ENCODE measurements at regions not wholly inside any gene's neighbourhood (a gene's known extent, or its start where the extent isn't known, plus 50 kb on each side); places are given as distances from the start of the nearest gene placed in this dataset.
A peak's percentile ranks its signal among the peaks of the same experiment; 100 is the strongest.
"Not testable (repeated sequence)": the region's sequence is repeated elsewhere in the genome, so short reads cannot be mapped to it uniquely, and the experiment has no call there.

DNA sequence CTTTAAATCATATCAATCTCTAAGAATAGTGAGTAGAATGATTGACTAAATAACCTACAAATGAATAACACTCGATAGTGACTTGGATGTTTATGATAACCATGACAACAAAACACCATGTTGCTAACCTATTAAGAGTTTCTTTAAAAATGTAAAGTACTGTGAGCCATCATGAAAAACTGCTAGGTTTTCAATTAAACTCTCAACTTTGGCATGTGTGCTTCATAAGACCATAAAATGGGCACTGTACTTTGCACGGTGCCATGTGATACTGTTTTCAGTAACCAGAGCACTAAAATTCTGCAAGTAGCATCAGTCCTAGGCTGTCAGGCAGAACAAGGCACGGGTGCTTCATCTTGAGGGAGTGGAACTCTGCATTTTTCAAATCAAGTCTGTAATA, 96.2 kb upstream of the TRIM77 start:
- no peaks in the 10 kb centered on the region for H3K36me3 Mint-ChIP-seq
- H3K9me3 Mint-ChIP-seq = no peaks in the 10 kb centered on the region
- no peak for DNase-seq
- no peaks in the 10 kb centered on the region for H3K9me3 ChIP-seq (replicated peaks in 1 of 2; ENCODE audit: control insufficient read depth in 1 of 2, insufficient read depth in 1 of 2, low read length in 2 of 2)
- TF ChIP-seq, protein P1, sequence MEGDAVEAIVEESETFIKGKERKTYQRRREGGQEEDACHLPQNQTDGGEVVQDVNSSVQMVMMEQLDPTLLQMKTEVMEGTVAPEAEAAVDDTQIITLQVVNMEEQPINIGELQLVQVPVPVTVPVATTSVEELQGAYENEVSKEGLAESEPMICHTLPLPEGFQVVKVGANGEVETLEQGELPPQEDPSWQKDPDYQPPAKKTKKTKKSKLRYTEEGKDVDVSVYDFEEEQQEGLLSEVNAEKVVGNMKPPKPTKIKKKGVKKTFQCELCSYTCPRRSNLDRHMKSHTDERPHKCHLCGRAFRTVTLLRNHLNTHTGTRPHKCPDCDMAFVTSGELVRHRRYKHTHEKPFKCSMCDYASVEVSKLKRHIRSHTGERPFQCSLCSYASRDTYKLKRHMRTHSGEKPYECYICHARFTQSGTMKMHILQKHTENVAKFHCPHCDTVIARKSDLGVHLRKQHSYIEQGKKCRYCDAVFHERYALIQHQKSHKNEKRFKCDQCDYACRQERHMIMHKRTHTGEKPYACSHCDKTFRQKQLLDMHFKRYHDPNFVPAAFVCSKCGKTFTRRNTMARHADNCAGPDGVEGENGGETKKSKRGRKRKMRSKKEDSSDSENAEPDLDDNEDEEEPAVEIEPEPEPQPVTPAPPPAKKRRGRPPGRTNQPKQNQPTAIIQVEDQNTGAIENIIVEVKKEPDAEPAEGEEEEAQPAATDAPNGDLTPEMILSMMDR (IDR thresholded peaks at IDR 0.05) = no peak
- H3K27me3 ChIP-seq (ENCODE audit: control insufficient read depth in 2 of 2, insufficient read depth in 2 of 2, low read length in 2 of 2) = no peaks in the 10 kb centered on the region
- no peaks in the 10 kb centered on the region for H3K36me3 ChIP-seq (replicated peaks in 1 of 2; ENCODE audit: control insufficient read depth in 1 of 2, insufficient read depth in 2 of 2, low read length in 2 of 2)
- intact Hi-C loops (cut with micrococcal nuclease) = no loop called here
- peaks cover 13 to 14% of the 10 kb centered on the region in 2 donors for H3K4me1 ChIP-seq (ENCODE audit: control insufficient read depth in 1 of 2, insufficient read depth in 2 of 2, low read length in 2 of 2)
- peaks cover 15% of the 10 kb centered on the region for H3K4me1 Mint-ChIP-seq
- 100% methylated on average over 1 of the region's 3 CpGs for WGBS (ENCODE audit: insufficient coverage)
- no peak overlapping the region for H3K4me3 ChIP-seq (replicated peaks in 1 of 3; ENCODE audit: low read depth in 2 of 3, low read length in 3 of 3)
- no peaks in the 10 kb centered on the region for H3K27me3 Mint-ChIP-seq (ENCODE audit: low read depth in 3 of 3)
- no peak overlapping the region for H3K27ac ChIP-seq (ENCODE audit: low read depth in 1 of 2, low read length in 2 of 2)
- H2AFZ ChIP-seq (ENCODE audit: insufficient read depth, low read depth, low read length, poor library complexity, severe bottlenecking) = no peak overlapping the region
- no peak overlapping the region for H3K4me3 Mint-ChIP-seq
- H3K9ac ChIP-seq (ENCODE audit: insufficient read depth, low read length, poor library complexity, severe bottlenecking) = no peak overlapping the region
- no peak overlapping the region for H3K27ac Mint-ChIP-seq
- H4K20me1 ChIP-seq (ENCODE audit: insufficient read depth, low read length) = no peaks in the 10 kb centered on the region
- no peak overlapping the region for H3K4me2 ChIP-seq (replicated peaks; ENCODE audit: extremely low read depth, low read length, poor library complexity, severe bottlenecking)
- H3K79me2 ChIP-seq (ENCODE audit: insufficient read depth, low read length) = no peaks in the 10 kb centered on the region

GRCh38 chr11:89614428-89614827, 95.7 kb upstream of the TRIM77 start:
- DNase-seq, H3K27ac Mint-ChIP-seq: not testable (repeated sequence)
- WGBS (ENCODE audit: insufficient coverage) = 100% methylated on average over 1 of the region's 5 CpGs

DNA sequence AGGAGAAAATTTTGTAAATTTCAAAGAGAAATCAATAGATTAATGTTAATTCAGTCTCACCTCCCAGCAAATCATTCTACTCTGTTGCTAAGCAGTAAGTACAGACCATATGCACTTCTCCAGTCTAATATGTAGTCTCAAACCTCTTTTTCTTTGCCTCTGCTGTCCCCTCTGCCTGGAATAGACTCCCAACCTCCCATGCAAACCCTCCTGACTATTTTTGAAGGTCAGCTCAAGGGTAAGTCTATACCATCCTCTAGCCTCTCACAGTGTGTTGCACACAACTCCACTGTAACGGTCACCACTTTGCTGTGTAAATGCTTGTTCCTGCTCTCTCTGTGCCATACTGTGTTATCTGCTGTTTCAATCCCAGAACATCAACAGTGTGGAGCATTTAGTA, 94.5 kb upstream of the TRIM77 start:
- H2AFZ ChIP-seq (ENCODE audit: insufficient read depth, low read depth, low read length, poor library complexity, severe bottlenecking); H3K27ac ChIP-seq (ENCODE audit: low read depth in 1 of 2, low read length in 2 of 2); H3K79me2 ChIP-seq (ENCODE audit: insufficient read depth, low read length); DNase-seq; H3K27me3 ChIP-seq (ENCODE audit: control insufficient read depth in 2 of 2, insufficient read depth in 2 of 2, low read length in 2 of 2); H3K27me3 Mint-ChIP-seq (ENCODE audit: low read depth in 3 of 3); H3K4me3 Mint-ChIP-seq; intact Hi-C loops (cut with micrococcal nuclease); H3K9ac ChIP-seq (ENCODE audit: insufficient read depth, low read length, poor library complexity, severe bottlenecking); H3K4me2 ChIP-seq (replicated peaks; ENCODE audit: extremely low read depth, low read length, poor library complexity, severe bottlenecking); H4K20me1 ChIP-seq (ENCODE audit: insufficient read depth, low read length); H3K9me3 Mint-ChIP-seq; H3K4me3 ChIP-seq (replicated peaks in 1 of 3; ENCODE audit: low read depth in 2 of 3, low read length in 3 of 3); H3K9me3 ChIP-seq (replicated peaks in 1 of 2; ENCODE audit: control insufficient read depth in 1 of 2, insufficient read depth in 1 of 2, low read length in 2 of 2); H3K36me3 ChIP-seq (replicated peaks in 1 of 2; ENCODE audit: control insufficient read depth in 1 of 2, insufficient read depth in 2 of 2, low read length in 2 of 2); H3K36me3 Mint-ChIP-seq: not testable (repeated sequence)
- no CpG with 5 or more reads among the region's 1 CpG for WGBS (ENCODE audit: insufficient coverage)
- peaks cover 14% of the 10 kb centered on the region for H3K4me1 Mint-ChIP-seq
- peaks cover 13 to 14% of the 10 kb centered on the region in 2 donors for H3K4me1 ChIP-seq (ENCODE audit: control insufficient read depth in 1 of 2, insufficient read depth in 2 of 2, low read length in 2 of 2)
- H3K27ac Mint-ChIP-seq = peak overlapping the region in 1 of 7 donors; percentile 37

More at GRCh38 chr11:89614428-89614827, 95.7 kb upstream of the TRIM77 start:
- H3K9me3 ChIP-seq (replicated peaks in 1 of 2; ENCODE audit: control insufficient read depth in 1 of 2, insufficient read depth in 1 of 2, low read length in 2 of 2); H3K4me3 Mint-ChIP-seq; H3K4me3 ChIP-seq (replicated peaks in 1 of 3; ENCODE audit: low read depth in 2 of 3, low read length in 3 of 3); H3K79me2 ChIP-seq (ENCODE audit: insufficient read depth, low read length); H3K36me3 ChIP-seq (replicated peaks in 1 of 2; ENCODE audit: control insufficient read depth in 1 of 2, insufficient read depth in 2 of 2, low read length in 2 of 2); intact Hi-C loops (cut with micrococcal nuclease); H4K20me1 ChIP-seq (ENCODE audit: insufficient read depth, low read length); H3K27me3 ChIP-seq (ENCODE audit: control insufficient read depth in 2 of 2, insufficient read depth in 2 of 2, low read length in 2 of 2); H3K27ac ChIP-seq (ENCODE audit: low read depth in 1 of 2, low read length in 2 of 2); H2AFZ ChIP-seq (ENCODE audit: insufficient read depth, low read depth, low read length, poor library complexity, severe bottlenecking); H3K4me2 ChIP-seq (replicated peaks; ENCODE audit: extremely low read depth, low read length, poor library complexity, severe bottlenecking); H3K9ac ChIP-seq (ENCODE audit: insufficient read depth, low read length, poor library complexity, severe bottlenecking); H3K27me3 Mint-ChIP-seq (ENCODE audit: low read depth in 3 of 3); H3K36me3 Mint-ChIP-seq; H3K9me3 Mint-ChIP-seq: not testable (repeated sequence)
- peaks cover 13 to 14% of the 10 kb centered on the region in 2 donors for H3K4me1 ChIP-seq (ENCODE audit: control insufficient read depth in 1 of 2, insufficient read depth in 2 of 2, low read length in 2 of 2)
- H3K4me1 Mint-ChIP-seq = peaks cover 15% of the 10 kb centered on the region

DNA sequence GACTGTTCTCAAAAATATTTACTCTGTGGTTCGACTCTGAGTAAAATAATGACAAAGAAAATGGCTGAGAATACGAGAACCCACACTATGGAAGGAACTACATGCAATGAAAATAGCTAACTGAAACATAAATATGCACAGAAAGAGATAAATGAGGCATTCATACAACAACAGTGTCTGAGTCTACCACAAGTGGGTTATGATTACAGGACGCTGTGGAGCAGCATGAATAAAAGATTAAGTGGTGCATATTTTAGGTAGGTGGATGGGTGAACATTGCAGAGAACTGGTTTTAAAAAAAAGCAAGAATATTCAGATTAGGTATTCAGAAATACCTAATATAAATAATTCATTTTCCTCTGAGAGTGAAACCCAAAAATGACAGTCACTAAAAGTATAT, 93.9 kb upstream of the TRIM77 start:
- H3K9ac ChIP-seq (ENCODE audit: insufficient read depth, low read length, poor library complexity, severe bottlenecking); intact Hi-C loops (cut with micrococcal nuclease); H3K27me3 Mint-ChIP-seq (ENCODE audit: low read depth in 3 of 3); H3K9me3 Mint-ChIP-seq; H3K27ac ChIP-seq (ENCODE audit: low read depth in 1 of 2, low read length in 2 of 2); H3K9me3 ChIP-seq (replicated peaks in 1 of 2; ENCODE audit: control insufficient read depth in 1 of 2, insufficient read depth in 1 of 2, low read length in 2 of 2); H3K27me3 ChIP-seq (ENCODE audit: control insufficient read depth in 2 of 2, insufficient read depth in 2 of 2, low read length in 2 of 2); H3K27ac Mint-ChIP-seq; H4K20me1 ChIP-seq (ENCODE audit: insufficient read depth, low read length); H3K36me3 Mint-ChIP-seq; H3K4me3 Mint-ChIP-seq; H2AFZ ChIP-seq (ENCODE audit: insufficient read depth, low read depth, low read length, poor library complexity, severe bottlenecking); DNase-seq; H3K36me3 ChIP-seq (replicated peaks in 1 of 2; ENCODE audit: control insufficient read depth in 1 of 2, insufficient read depth in 2 of 2, low read length in 2 of 2); H3K4me2 ChIP-seq (replicated peaks; ENCODE audit: extremely low read depth, low read length, poor library complexity, severe bottlenecking); H3K4me3 ChIP-seq (replicated peaks in 1 of 3; ENCODE audit: low read depth in 2 of 3, low read length in 3 of 3); H3K79me2 ChIP-seq (ENCODE audit: insufficient read depth, low read length): not testable (repeated sequence)
- peaks cover 13 to 14% of the 10 kb centered on the region in 2 donors for H3K4me1 ChIP-seq (ENCODE audit: control insufficient read depth in 1 of 2, insufficient read depth in 2 of 2, low read length in 2 of 2)
- H3K4me1 Mint-ChIP-seq = peaks cover 13% of the 10 kb centered on the region
- WGBS (ENCODE audit: insufficient coverage) = 100% methylated on average over 1 of the region's 3 CpGs
